Right lobe of liver (tissue), 4 donors: ENCODE measurements at regions not wholly inside any gene's neighbourhood (a gene's known extent, or its start where the extent isn't known, plus 50 kb on each side); places are given as distances from the start of the nearest gene placed in this dataset.

ENCODE experiments used
- POLR2A ChIP-seq: fragments of 450-650 bp; IDR thresholded peaks from one replicate; pipeline ENCODE4 v1.6.1; 2017; ENCODE audit warnings: antibody characterized with exemption, mild to moderate bottlenecking
- TF ChIP-seq, protein P1 (sequence below), 4 donors: fragments of 200-600 bp in 3 of 4; fragments of 450-650 bp in 1 of 4; IDR thresholded peaks; one replicate each; pipeline versions ENCODE4 v1.5.1 to v1.8.0; 2016 to 2022; ENCODE audit warnings: antibody characterized with exemption in 4 of 4, mild to moderate bottlenecking in 2 of 4
- donor health status: DM: no; HTN: no; CAD: no.
- donor health status: DM: no; HTN: no; CAD: no.
- donor health status: DM: no; HTN: yes; CAD: no.

DNA sequence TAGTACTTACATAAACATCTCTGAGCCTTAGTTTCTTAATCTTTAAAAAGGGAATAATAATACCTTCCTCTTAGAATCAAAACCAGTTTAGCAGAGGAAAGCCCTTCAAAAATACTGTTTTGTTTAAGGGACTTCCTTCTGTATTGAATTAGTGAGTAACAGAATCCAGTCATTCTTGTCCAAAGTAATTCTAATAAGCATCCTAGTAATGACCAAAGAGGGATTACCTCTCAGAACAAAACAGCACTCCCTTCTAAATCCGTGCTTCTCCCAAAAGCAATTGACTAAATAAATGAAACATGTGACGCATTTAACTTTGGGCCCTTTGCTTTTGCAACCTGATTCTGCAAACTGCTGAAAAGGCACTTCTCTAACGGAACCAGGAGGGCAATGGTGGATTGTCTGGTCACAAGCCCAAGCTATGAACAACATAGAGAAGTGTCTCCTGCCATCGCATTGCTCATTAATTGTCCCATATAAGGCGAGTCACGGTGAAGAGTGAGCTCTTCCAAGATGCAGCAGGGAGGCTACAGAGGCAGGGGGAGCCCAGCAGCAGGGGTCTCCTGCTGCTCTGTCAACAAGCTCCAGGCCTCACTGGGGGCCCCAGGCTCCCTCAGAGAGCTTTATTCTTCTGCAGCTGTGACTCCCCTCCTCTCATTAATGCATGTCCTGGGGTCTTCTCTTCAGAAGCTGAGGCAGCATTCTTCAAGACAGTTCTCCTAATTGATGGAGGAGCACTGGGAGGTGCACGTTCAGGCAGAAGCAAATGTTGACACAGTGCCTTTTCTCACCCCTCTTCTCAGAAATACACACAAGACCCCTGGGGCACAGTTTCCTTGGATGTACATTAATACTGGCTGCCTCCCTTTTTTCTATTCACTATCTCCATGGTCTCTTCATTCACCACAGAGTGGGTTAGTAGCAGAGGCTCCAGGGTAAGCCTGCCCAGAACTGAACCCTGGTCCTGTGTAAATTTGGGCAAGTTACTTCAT lies 419.6 kb upstream of the RASGEF1B start:
- TF ChIP-seq, protein P1, sequence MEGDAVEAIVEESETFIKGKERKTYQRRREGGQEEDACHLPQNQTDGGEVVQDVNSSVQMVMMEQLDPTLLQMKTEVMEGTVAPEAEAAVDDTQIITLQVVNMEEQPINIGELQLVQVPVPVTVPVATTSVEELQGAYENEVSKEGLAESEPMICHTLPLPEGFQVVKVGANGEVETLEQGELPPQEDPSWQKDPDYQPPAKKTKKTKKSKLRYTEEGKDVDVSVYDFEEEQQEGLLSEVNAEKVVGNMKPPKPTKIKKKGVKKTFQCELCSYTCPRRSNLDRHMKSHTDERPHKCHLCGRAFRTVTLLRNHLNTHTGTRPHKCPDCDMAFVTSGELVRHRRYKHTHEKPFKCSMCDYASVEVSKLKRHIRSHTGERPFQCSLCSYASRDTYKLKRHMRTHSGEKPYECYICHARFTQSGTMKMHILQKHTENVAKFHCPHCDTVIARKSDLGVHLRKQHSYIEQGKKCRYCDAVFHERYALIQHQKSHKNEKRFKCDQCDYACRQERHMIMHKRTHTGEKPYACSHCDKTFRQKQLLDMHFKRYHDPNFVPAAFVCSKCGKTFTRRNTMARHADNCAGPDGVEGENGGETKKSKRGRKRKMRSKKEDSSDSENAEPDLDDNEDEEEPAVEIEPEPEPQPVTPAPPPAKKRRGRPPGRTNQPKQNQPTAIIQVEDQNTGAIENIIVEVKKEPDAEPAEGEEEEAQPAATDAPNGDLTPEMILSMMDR (IDR thresholded peaks at IDR 0.05): no peak
- no peak for TF ChIP-seq POLR2A
